ENCODE measurements at regions not wholly inside any gene's neighbourhood (a gene's known extent, or its start where the extent isn't known, plus 50 kb on each side); places are given as distances from the start of the nearest gene placed in this dataset.
A peak's percentile ranks its signal among the peaks of the same experiment; 100 is the strongest.

DNA sequence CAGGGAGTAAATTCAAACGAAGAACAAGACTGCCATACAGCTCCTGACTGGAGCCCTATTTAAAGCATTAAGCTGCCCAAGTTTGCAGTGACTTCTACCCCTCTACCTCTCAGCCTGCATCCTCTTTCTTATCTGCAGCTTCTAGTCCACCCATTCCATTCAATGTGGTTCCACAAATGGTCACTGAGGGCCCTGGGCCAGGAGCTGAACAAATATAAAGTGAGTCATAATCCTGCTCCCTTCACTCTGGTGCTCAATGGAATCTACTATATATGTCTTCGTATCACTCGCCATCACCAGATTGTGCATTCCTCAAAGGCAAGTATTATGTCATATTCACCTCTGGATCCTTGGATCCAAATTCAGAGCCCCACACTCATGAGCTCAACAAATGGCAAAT lies 398.7 kb downstream of the BRINP2 start:
- DNase-seq: no peak

DNA sequence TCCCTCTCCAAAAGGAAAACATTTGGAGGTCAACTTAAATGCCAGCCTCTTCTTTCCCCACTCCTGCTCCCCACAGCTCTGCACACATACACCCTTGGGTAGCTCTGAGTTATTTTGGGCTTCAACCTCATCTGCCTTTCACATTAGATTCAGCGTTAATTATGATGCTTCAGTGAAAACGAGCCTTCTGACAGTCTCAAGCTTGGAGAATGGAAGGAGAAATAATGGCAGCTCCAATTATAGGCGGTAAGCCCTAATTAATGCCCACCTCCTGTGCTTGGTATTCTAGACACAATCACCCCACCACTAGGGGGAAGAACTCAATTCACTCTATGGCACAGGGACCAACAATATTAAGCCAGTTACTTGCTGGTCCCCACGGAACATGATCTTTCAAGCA lies 397.9 kb downstream of the BRINP2 start:
- DNase-seq: no peak

DNA sequence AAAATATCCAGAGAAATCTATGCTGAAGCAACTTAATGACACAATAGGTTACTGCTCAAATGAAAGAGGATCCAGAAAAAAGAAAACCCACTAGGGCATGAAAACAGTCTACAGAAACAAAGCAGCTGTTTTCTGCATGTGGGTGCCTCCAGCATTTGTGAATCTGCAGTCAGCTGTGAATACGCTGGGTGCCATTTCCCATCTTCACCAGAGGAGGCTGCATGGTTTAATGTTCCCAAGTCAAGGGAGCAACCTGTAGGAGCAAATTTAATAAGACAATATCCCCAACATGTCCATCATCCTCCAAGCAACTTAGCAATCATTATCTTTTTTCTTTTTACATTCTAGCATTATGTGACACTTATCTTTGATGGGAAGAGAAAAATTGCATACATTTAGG lies 396.6 kb downstream of the BRINP2 start:
- DNase-seq: no peak

DNA sequence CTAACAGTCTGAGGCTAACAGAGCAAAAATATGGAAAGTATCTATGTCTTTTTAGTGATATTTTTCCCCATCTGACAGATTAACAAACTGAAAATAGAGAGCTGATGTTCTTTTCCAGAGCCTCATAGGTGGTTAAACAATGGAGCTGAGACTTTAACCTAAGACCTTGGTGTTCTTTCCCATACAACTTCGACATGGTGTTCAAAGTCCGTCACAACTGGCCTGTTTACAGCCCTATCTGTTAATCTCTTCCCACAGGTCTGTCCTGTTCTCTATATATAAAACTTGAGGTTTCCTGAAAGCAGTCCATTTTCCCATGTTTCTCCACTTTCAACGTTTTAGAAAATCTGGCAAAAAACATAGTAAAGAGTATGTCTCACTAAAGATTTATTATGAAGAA lies 395.7 kb downstream of the BRINP2 start:
- no peak for DNase-seq

DNA sequence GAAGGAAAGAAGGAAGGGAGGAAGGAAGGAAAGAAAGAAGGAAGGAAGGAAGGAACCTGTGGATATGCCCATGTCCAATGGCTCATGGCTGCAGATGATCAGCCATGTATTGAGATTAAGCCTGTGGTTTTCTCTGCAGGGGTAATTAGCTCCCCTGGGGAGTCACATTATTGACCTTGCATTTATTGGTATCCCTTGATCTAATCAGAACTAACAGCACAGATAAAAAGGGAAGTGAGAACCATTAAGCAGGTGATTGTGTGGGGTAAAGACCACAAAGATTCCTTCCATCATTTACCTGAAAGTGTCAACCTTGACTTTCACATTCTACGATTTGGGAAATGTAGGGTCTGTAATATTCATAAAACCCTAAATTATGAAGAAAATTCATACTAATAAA lies 390.7 kb downstream of the BRINP2 start:
- no peak for DNase-seq

DNA sequence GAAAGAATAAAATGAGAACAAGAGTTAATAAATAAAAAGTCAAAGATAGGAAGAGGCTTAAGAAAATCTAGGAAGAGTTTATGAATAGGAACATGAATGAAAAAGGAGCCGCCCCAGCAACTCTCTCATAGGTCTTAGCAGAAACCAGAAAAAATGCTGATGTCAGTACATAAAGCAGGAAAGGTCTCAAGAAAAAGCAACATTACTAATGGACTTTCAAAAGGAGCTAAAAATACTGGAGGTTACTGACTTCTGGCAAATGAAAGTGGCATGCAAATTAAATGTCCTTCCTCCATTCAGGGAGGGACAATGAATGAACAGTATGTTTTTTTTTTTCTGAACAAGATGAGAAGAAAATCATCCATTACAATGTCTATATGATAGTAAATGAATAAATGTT lies 387.6 kb downstream of the BRINP2 start:
- DNase-seq: no peak

DNA sequence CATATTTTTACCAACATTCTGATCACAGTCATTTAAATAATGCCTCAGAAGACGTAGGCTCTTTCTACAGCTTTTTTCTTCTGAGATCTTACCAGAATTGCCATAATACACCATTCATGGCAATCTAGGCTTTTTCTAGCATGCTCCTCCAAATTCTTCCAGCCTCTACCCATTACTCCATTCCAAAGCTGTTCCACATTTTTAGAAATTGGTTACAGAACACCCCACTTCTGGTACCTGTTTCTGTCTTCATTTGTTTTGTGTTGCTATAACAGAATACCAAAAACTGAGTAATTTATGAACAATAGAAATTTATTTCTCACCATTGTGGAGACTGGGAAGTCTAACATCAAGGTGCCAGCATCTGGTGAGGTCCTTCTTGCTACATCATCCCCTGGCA lies 385.4 kb downstream of the BRINP2 start:
- DNase-seq: no peak

DNA sequence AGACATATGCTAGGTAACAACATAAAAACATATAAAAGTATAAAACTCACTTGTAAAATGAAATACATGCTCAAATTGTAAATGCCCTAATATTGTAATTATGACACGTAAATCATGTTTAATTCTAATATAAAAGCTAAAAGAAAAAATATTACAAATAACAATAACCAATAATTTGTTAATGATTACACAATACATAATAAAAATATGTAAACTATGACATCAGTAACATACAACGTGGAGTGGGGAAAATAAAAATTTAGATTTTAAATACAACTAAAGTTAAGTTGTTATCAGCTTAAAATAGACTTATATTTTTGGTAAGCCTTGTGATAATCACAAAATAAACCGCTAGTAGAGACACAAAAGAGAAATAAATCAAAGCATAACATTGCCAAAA lies 376.4 kb downstream of the BRINP2 start:
- DNase-seq: no peak

DNA sequence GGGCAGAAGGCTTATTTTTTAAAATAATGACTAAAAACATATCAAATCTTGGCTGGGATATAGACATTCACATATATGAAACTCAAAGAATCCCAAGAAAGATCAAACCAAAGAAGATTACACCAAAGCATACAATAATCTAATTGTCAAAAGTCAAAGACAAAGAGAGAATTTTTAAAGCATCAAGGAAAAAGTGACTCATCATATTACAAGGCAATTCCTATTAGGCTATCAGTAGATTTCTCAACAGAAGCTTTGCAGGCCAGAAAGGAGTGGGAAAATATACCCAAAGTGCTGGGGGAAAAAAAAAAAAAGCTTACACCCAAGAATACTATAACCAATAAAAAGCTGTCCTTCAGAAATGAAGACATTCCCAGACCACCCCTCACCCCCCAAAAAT lies 375.6 kb downstream of the BRINP2 start:
- DNase-seq: no peak

DNA sequence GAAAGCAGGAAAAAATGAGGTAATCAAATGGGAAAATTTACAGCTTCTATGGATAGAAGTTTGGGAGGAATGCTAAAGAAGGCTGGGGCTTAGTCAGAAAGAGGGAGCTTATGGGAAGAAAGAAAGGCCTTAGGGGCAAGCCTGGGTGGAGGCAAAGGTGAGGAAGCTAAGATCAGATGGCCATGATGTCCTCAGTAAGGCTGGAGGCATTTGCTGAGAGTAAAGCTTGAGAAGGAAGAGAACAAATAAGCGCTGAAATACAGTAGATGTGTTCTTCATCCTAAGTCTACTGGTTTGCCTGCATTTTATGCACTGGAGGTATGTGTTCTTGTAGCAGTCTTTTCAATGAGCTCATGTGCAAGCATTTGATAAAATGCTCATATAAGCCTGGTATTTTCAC lies 355.4 kb downstream of the BRINP2 start:
- DNase-seq: no peak

DNA sequence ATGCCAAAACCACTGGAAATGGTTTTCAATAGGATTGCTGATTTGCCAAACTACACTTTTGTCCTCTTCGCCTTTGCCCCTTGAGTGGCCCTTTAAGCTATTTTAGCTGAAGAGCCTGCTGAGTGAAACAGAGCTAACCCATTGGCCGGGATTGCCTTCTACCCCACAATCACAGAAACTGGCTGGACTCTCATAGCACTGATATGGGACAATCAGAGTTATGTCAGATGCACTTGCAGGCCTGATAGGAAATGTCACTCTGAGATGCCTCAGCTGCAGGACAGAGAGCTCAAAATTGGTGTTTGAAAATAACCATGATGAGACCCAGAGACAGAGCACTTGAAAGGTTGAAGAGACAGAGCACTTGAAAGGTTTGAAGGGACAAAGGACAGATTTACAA lies 354.4 kb downstream of the BRINP2 start:
- no peak for DNase-seq

DNA sequence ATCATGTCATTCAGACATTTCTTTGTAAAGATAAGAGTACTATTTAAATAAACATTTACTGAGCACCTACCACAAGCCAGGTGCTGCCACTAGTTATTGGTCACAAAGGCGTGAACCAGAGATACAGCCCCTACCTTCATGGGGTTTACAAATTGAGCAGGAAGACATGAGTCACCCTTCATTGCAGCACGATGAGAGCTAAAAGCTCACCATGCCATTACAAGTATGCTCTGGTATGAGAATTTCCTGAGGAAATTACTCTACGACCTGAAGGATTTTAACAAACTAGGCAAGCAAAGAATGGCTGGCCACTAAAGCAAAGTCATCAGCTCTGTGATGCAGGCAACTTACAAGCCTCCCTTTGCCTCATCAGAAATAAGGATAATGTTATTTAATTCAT lies 346.8 kb downstream of the BRINP2 start:
- DNase-seq: peak; percentile 3

DNA sequence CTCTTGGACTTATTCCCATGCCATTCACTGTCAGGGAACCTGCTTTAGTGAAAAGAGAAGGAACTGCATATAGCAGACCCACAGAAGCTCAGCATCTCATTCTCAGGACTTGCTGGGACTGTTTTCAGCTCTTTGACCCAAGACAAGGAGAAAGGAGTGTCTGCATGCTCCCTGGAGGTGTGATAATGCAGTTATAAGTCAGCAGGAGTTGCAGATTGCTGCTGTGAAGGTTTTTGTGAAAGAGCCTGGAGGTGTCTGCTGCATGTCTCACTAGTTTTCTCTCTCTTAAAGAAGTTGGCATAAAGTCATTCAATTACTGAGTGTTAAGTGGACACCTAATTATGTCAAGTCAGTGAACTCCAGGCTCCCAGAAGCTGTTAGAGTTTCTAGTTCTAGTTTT lies 343.4 kb downstream of the BRINP2 start:
- no peak for DNase-seq

DNA sequence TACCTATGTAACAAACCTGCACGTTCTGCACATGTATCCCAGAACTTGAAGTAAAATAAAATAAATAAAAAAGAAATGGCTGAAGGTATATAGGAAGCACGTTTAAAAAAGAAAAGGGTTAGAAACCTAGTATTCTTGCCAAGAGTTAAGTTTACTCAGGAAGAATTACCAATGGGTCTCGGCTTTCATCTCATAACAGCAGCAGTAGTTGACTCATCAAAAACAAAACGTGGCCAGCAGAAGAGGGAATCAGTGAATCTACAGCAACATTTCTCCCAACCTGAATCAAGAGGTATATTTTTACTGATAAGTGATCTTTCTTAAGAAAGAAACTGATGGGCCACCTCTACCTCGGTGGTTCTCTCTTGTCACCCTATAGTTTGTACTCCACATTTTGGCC lies 340.3 kb downstream of the BRINP2 start:
- DNase-seq: no peak

DNA sequence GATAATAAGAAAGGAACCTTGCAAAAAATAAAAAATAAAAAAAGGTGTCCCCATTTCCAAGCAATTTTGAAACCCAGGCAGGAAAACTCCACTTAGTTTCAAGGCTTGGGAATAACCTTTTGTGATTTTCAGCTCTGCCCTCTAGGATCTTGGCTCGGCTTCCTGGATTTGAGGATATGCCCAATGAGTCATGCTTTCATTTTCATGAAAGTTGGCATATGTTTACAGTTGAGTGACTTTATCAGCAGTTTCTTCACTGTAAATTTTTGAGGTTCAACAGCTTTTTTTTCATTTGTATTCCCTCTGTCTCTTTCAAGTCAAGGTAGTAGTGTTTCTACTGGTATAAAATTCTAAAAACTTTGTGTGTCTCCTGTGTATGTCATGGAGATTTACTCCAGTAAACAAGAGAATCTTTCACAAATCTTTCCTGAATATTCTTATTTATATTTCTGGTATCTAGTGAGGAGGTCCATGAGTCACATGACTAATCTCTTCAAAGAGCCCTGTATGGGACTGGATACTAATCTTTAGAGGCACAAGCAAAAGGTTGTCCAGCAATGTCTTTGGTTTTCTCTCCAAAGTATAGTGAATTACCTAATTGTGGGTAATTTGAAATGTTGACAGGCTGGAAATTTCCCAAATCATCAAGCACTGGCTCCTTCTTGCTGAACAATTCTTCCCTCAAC lies 335.3 kb downstream of the BRINP2 start:
- no peak for DNase-seq

DNA sequence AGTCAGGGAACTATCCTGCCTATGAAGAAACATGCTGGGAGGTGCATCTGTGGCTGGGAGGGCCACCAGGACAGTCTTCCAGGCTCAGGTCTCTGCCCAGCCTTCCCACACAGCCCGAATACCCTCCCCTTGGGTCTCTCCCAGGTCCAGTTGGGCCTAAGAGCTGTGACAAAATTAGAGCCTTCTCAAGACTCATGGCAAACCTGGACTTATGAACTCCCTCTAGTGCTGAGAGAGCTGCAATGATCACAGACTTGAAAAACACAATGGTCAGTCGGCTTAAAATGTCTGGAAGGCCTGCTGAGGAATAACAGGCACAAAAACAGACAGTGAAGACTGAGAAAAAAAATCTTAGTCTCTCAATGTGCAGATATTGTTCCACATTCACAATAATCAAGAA lies 325.1 kb downstream of the BRINP2 start:
- DNase-seq: no peak

DNA sequence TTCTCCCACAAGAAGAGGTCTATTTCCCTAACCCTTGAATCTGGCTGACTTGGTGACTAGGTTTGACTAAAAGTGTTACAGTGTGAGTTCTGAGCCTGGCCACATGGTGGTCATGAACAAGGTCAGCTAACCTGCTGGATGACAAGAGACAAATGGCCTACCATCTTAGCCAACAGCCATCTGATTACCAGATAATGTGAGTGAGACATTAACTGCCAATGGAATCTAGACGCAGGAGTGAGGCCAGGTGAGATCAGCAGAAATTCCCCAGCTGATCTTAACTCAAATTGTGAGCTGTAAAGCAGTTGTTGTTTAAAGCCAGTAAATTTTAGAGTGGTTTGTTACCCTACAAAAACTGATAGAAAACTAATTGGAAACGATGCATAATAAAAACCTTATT lies 320.0 kb downstream of the BRINP2 start:
- DNase-seq: no peak

DNA sequence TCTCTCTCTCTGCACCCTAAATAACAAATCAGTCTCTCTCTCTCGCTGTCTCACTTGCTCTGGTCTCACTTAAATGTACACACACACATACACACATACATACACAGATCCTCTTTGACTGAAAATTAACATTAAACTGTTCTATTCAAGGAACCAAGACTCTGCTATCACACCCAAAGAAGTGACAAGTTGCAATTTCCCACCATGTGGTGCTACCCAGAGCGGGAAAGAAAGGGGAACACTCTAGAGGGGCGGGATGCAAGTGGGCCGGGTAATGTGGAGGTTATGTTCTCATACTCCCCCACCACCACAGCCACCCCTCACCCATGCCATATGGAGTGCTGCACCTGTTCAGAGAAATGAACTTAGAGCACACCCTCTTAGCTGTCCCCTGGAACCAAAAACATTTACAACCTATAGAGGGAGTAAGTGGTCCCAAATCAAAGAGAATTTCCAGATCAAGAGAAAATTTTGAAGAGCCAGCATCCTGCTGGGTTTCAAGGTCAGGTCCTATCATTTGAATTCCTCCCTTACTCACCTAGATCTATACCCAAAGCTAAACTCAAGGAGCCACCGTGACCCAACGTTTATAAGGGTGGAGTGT lies 319.4 kb downstream of the BRINP2 start:
- DNase-seq: no peak

DNA sequence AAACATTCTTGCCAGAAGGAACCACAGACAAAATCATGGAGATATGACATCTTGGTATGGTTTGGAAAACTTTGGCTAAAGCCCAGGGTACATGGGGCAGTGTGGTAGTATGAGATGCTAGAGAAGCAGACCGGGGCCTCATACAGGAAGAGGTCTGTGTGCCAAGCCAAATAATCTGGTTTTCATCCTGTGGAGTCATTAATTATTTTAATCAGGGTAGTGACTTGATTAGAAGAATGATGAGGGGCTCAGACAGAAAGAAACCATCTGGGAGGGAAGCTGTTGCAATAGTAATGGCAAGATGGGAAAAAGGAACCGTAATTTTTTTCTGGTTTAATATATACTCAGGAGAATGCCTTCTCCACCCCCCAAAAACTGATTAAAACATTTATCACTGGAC lies 318.0 kb downstream of the BRINP2 start:
- DNase-seq: no peak

DNA sequence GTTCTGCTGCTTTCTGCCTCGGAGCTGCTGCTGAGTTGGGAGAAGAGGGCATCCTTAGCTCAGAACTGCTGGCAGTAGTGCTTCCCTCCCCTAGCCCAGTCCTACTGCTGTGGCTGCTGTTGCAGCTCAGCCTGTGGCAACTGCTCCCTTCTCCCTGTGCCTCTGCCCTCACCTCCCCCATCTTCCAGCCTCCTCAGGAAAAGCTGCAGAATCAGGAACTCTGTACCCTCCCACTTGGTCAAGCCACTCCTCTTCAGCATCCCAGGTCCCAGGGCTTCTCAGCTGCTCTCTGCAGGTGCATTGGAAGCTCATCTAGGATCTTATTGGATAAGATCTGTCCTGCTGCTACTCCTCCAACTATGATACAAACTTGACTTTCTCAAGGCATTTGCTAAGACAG lies 316.7 kb downstream of the BRINP2 start:
- no peak for DNase-seq

DNA sequence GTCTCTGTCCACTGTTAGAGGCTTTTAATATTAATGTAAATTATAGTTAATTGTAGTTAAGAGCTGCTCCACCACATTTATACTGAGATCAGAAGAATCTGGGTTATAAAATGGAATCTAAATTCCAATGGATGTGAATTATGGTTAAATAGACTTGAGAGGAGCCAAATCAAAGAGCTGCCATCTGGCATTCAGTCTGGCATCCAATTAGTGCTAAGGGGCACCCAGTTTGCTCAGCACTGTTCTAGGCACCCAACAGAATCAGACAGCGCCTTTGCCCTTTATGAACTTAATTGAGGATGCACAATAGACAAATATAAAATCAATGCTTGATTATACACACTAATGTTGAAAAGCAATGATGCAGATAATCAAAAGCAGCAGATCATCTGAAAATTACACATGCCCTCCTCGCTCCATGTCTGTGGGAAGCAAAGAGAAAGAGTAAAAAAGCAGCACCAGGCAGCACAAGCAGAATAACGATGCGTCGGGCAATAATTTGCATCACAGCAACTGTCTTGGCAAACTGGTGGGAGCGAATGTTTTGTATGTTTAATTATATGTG lies 310.1 kb downstream of the BRINP2 start:
- DNase-seq: no peak

DNA sequence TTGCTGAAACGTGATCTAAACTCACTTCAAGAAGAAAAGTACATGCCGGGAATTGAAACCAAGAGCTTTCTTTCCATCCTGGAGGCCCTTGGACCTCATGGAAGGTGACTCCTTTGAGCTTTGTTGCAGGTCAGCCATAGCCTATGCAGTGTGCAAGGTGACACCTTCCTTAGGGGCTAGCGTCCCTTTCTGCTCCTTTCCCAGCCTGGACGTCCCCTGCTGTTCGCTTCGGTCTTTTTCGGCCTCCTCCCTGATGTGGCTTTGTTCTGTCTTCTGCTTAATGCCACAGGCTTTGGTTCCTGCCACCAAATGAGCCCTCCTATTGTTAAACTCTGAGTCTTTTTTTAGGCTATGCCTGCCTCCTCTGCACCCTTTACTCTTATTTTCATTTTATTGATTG lies 308.8 kb downstream of the BRINP2 start:
- DNase-seq: no peak

DNA sequence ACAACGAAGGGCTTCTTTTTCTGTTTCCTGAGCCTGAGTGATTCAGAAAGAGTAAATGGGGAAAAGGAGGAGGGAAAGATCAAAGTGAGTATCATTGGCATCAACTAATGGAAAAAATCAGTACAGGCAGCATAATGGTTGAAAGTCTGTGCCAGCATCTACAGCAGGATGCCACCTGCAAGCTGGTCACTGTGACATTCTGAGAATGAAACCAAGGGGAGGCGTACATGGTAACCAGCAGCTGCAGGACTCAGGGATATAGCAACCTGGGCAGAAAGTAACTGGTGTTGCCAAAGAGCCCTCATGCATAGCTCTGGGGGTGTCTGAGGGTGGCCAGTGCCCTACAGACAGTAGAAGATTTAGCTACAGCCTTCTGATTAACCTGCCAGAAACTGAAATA lies 305.9 kb downstream of the BRINP2 start:
- DNase-seq: no peak

DNA sequence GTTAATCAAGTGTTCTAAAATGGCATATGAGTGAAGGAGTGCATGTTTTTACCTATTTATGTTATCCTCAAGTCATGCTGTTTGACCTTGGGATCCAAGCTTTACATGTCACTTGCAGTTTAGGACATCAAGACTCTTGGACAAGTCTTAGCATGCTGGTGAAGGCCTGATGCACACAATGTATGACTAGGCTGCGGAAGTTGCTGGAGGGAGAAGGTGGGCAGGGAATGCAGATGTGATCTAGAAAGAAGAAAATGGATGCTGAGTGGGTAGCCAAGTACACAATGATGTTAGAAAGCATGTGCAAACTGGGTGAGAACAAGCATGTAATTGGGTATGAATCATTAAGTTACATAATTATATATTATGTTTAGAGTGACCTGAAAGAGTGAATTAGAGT lies 301.8 kb downstream of the BRINP2 start:
- no peak for DNase-seq

DNA sequence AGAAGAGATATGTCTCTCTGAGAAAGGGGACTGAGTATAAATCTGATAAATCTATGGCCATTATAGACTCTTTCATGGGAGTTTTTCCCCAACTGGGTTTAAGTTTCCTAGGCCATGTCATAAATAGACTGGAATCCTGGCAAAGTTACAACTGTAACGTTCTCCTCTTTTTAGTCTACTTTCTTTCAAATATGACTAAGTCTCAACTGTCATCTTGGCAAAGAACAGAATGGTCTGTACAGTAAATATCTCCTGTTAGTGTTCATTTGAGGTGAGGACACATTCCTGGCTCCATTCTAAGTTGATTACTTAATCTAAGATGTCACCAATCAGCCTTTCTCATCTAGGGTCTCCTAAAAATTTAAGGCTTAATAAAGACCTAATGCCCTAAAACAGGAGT lies 300.5 kb downstream of the BRINP2 start:
- peak; percentile 1 for DNase-seq

Data from fibroblast of skin of scalp (primary cell).